ENCODE measurements at regions not wholly inside any gene's neighbourhood (a gene's known extent, or its start where the extent isn't known, plus 50 kb on each side); places are given as distances from the start of the nearest gene placed in this dataset.

DNA sequence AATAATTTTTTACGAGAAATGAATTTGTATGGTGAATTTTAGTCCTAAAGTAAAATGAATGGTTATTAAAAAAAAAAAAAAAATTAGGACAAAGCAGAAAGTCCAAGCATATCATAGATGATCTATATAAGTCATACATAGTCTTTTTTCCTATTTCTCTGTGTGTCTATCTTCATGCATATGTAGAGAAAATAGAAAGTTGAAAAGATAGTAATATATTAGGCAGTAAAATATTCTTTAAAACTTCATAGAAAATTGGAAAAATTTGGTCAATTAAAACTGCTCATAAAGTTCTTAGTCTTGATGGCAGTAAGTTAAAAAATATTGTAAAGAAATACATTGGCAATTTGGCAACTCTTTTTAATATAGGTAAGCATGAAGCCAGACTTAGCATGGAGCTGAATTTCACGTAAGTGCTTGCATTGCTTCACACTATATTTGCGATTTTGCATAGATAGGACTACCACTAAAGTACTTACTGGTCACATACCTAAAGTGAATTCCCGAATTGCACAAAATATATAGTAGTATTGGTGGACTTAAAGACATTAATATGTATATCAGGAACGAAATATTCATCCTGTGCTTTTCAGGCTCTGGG lies 303.8 kb downstream of the IPO8 start:
- Histone ChIP-seq H3K27me3 (ENCODE audit: low read length) (no peaks in the 10 kb centered on the region), H3K27ac (ENCODE audit: low read length) (no peak overlapping the region), H3K9ac (ENCODE audit: low read length) (no peak overlapping the region), H3K9me2 (replicated peaks; ENCODE audit: low read length) (no peaks in the 10 kb centered on the region), H3K9me3 (ENCODE audit: low read length) (peaks cover 6% of the 10 kb centered on the region), H3K36me3 (ENCODE audit: low read depth, low read length) (no peaks in the 10 kb centered on the region), H3F3A (ENCODE audit: low read length, unreplicated experiment) (no peaks in the 10 kb centered on the region), H3K4me1 (ENCODE audit: insufficient read depth, low read length) (no peaks in the 10 kb centered on the region), H3K4me3 (ENCODE audit: low read length) (no peak overlapping the region), H3K4me2 (ENCODE audit: low read length) (no peak overlapping the region), H4K20me1 (ENCODE audit: low read length) (no peaks in the 10 kb centered on the region), H3K79me2 (ENCODE audit: low read length) (no peaks in the 10 kb centered on the region), H2AFZ (ENCODE audit: low read length) (no peak overlapping the region)
- ATAC-seq (no peak), DNase-seq (no peak)
- TF ChIP-seq, protein P1, sequence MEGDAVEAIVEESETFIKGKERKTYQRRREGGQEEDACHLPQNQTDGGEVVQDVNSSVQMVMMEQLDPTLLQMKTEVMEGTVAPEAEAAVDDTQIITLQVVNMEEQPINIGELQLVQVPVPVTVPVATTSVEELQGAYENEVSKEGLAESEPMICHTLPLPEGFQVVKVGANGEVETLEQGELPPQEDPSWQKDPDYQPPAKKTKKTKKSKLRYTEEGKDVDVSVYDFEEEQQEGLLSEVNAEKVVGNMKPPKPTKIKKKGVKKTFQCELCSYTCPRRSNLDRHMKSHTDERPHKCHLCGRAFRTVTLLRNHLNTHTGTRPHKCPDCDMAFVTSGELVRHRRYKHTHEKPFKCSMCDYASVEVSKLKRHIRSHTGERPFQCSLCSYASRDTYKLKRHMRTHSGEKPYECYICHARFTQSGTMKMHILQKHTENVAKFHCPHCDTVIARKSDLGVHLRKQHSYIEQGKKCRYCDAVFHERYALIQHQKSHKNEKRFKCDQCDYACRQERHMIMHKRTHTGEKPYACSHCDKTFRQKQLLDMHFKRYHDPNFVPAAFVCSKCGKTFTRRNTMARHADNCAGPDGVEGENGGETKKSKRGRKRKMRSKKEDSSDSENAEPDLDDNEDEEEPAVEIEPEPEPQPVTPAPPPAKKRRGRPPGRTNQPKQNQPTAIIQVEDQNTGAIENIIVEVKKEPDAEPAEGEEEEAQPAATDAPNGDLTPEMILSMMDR (conservative IDR thresholded peaks at IDR 0.05; ENCODE audit: low read depth, low read length) = no peak
- CTCF ChIA-PET = no interaction called here
- POLR2A ChIA-PET (ENCODE audit: unreplicated experiment) = no interaction called here
- intact Hi-C loops (cut with micrococcal nuclease) = no loop called here
- no TSS peak for BruUV-seq (replicated peaks)

DNA sequence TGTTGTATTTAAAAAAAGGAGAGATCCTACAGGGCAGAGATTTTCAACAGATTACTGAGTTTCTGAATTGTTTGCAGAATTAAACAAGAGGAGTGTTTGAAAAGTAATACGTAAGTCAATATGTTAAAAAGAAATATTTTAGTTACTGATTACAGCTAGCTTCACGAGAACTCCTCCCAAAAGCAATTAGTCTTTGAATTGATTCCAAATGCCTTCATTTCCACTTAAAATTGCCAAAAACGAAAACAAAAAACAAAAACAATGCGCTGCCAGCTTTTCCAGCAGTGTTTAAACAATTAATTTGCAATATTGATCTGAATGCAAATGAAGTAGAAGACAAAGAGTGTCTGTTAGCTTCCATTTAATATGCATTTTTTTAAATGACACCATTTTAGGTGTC lies 310.0 kb downstream of the IPO8 start:
- POLR2A ChIA-PET (ENCODE audit: unreplicated experiment) = no interaction called here
- DNase-seq (no peak), ATAC-seq (no peak)
- H3F3A ChIP-seq (ENCODE audit: low read length, unreplicated experiment) = no peaks in the 10 kb centered on the region
- no peak overlapping the region for H3K4me2 ChIP-seq (ENCODE audit: low read length)
- H4K20me1 ChIP-seq (ENCODE audit: low read length) = no peaks in the 10 kb centered on the region
- H2AFZ ChIP-seq (ENCODE audit: low read length) = no peak overlapping the region
- no peak overlapping the region for H3K27ac ChIP-seq (ENCODE audit: low read length)
- TF ChIP-seq EZH2 (IDR thresholded peaks at IDR 0.05; ENCODE audit: low read length, unreplicated experiment) = no peak
- TF ChIP-seq EZH2phosphoT487 (IDR thresholded peaks at IDR 0.05; ENCODE audit: borderline replicate concordance, low read length) = no peak
- TF ChIP-seq, protein P1 (conservative IDR thresholded peaks at IDR 0.05; ENCODE audit: low read depth, low read length) = no peak
- H3K36me3 ChIP-seq (ENCODE audit: low read depth, low read length) = no peaks in the 10 kb centered on the region
- BruUV-seq (replicated peaks) = no TSS peak
- H3K9me3 ChIP-seq (ENCODE audit: low read length) = no peaks in the 10 kb centered on the region
- no peak overlapping the region for H3K9ac ChIP-seq (ENCODE audit: low read length)
- no peaks in the 10 kb centered on the region for H3K9me2 ChIP-seq (replicated peaks; ENCODE audit: low read length)
- no peaks in the 10 kb centered on the region for H3K27me3 ChIP-seq (ENCODE audit: low read length)
- CTCF ChIA-PET = no interaction called here
- intact Hi-C loops (cut with micrococcal nuclease) = no loop called here
- no peaks in the 10 kb centered on the region for H3K4me1 ChIP-seq (ENCODE audit: insufficient read depth, low read length)
- no peak overlapping the region for H3K4me3 ChIP-seq (ENCODE audit: low read length)
- no peaks in the 10 kb centered on the region for H3K79me2 ChIP-seq (ENCODE audit: low read length)

DNA sequence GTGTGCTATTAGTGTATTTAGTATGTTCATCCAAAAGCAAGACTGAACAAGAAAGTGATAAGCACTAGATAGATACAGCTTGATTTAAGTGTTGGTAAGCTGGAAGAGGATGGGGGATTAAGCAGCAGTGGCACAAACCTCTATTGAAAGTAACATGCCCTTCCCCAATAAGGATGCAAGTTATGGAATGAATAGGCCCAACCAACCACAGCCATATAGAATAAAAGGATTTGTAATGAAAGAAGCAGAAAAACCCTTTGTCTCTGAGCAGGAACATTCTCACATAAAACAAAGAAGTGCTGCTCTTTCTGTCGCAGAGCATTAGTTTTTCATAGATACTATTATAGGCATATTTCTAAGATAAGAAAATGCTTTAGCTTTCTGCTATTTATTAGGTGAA lies 310.7 kb downstream of the IPO8 start:
- ChIA-PET CTCF (no interaction called here), POLR2A (ENCODE audit: unreplicated experiment) (no interaction called here)
- Histone ChIP-seq H2AFZ (ENCODE audit: low read length) (no peak overlapping the region), H3K9me2 (replicated peaks; ENCODE audit: low read length) (no peaks in the 10 kb centered on the region), H3K4me3 (ENCODE audit: low read length) (no peak overlapping the region), H3K4me1 (ENCODE audit: insufficient read depth, low read length) (no peaks in the 10 kb centered on the region), H3K79me2 (ENCODE audit: low read length) (no peaks in the 10 kb centered on the region), H3F3A (ENCODE audit: low read length, unreplicated experiment) (no peaks in the 10 kb centered on the region), H3K36me3 (ENCODE audit: low read depth, low read length) (no peaks in the 10 kb centered on the region), H3K27me3 (ENCODE audit: low read length) (no peaks in the 10 kb centered on the region), H3K4me2 (ENCODE audit: low read length) (no peak overlapping the region), H3K9ac (ENCODE audit: low read length) (no peak overlapping the region), H4K20me1 (ENCODE audit: low read length) (no peaks in the 10 kb centered on the region), H3K27ac (ENCODE audit: low read length) (no peak overlapping the region), H3K9me3 (ENCODE audit: low read length) (no peaks in the 10 kb centered on the region)
- TF ChIP-seq EZH2 (IDR thresholded peaks at IDR 0.05; ENCODE audit: low read length, unreplicated experiment) (no peak), EZH2phosphoT487 (IDR thresholded peaks at IDR 0.05; ENCODE audit: borderline replicate concordance, low read length) (no peak)
- TF ChIP-seq, protein P1 (conservative IDR thresholded peaks at IDR 0.05; ENCODE audit: low read depth, low read length) = no peak
- no TSS peak for BruUV-seq (replicated peaks)
- DNase-seq (no peak), ATAC-seq (no peak)
- intact Hi-C loops (cut with micrococcal nuclease) = no loop called here
